ENCODE measurements at regions not wholly inside any gene's neighbourhood (a gene's known extent, or its start where the extent isn't known, plus 50 kb on each side); places are given as distances from the start of the nearest gene placed in this dataset.

DNA sequence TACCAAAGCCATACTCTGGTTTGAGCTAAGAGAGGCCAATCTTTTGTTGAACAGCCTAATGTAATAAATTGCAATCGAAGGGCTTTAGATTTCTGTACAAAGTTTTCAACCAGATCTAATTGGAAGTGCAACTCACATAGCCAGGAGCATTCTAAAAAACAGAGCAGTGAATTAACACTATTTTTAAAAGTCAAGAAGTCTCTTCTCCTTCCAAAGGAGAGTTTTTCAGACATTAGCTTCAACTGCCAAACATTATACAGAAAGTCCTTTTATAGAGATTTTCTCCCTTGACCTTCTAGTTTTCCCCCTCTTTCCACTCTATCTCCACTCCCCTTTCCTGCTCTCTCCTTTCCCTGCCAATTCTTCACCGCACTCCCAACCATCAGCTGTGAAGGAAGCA is 259.6 kb downstream of the NOVA1 start:
- no peaks in the 10 kb centered on the region for H3K4me1 ChIP-seq (ENCODE audit: insufficient read depth)
- no peak overlapping the region for H3K27ac ChIP-seq (ENCODE audit: low read depth)
- no peak overlapping the region for H3K4me3 ChIP-seq (ENCODE audit: low read depth, low read length)
- no peaks in the 10 kb centered on the region for H3K36me3 ChIP-seq (ENCODE audit: insufficient read depth)
- DNase-seq (ENCODE audit: extremely low spot score) = no peak
- 75% methylated on average over 2 of the region's 2 CpGs for WGBS

DNA sequence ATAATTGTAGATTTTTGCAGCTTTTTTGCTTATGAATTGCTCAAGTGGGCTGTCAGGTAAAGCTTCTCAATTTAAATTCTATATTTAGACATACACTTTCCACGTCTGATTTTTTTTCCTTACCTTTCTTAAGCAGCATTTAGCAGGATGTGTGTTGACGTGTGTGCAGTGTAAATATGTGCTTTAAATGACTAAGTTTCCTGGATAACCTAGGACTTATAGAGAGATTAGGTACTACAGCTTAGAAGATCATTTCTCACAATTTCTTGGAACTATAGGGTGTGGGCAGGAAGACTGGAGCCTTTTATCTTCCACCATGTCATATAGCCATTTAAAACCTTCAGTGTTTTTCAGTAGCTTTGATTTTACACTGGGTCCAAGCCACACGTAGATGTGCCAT is 263.5 kb downstream of the NOVA1 start:
- Histone ChIP-seq H3K36me3 (ENCODE audit: insufficient read depth) (no peaks in the 10 kb centered on the region), H3K27ac (ENCODE audit: low read depth) (no peak overlapping the region), H3K4me1 (ENCODE audit: insufficient read depth) (no peaks in the 10 kb centered on the region), H3K4me3 (ENCODE audit: low read depth, low read length) (no peak overlapping the region)
- WGBS = 73% methylated on average over 3 of the region's 3 CpGs
- DNase-seq (ENCODE audit: extremely low spot score) = no peak

DNA sequence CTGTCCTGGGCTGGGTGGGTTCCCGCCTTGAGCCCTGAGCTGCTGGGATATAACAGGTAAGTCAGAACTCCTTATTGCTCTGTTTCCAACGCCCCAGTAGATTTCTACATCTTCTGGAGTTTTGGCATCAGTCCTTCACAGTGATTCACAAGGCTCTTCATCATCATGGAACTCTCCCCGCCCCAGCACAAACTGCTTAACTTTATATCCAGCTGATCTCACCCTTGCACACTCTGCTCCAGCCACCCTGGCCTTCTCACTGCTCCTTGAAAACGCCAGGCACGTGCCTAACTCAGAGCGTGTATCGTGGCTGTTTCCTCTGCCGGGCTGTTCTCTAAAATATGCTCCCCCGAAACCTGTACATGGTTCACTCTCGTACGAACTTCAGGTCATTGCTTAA is 264.9 kb downstream of the NOVA1 start:
- Histone ChIP-seq H3K4me1 (ENCODE audit: insufficient read depth) (no peaks in the 10 kb centered on the region), H3K27ac (ENCODE audit: low read depth) (no peak overlapping the region), H3K4me3 (ENCODE audit: low read depth, low read length) (no peak overlapping the region), H3K36me3 (ENCODE audit: insufficient read depth) (no peaks in the 10 kb centered on the region)
- DNase-seq (ENCODE audit: extremely low spot score) = no peak
- 79% methylated on average over 11 of the region's 11 CpGs for WGBS

DNA sequence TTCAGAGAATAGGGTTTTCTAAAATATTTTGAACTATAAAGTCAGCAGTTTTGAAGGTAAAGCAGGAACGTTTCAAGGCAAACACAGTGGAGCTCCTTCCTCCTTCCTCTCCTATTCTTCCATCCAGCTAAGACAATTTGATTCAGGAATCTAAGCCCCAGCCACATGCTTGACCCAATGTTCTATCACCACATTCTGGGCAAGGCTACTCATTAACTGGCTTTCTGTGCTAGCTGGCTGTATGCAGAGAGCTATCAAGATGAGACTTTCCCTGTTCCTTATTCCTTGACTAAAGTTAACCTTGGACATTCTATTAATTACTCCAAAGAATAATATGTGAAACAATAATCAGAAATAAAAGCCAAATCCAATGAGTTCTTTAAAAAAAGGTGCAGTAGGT is 266.9 kb downstream of the NOVA1 start:
- Histone ChIP-seq H3K4me3 (ENCODE audit: low read depth, low read length) (no peak overlapping the region), H3K36me3 (ENCODE audit: insufficient read depth) (no peaks in the 10 kb centered on the region), H3K4me1 (ENCODE audit: insufficient read depth) (no peaks in the 10 kb centered on the region), H3K27ac (ENCODE audit: low read depth) (no peak overlapping the region)
- 63% methylated on average over 1 of the region's 1 CpG for WGBS
- no peak for DNase-seq (ENCODE audit: extremely low spot score)

DNA sequence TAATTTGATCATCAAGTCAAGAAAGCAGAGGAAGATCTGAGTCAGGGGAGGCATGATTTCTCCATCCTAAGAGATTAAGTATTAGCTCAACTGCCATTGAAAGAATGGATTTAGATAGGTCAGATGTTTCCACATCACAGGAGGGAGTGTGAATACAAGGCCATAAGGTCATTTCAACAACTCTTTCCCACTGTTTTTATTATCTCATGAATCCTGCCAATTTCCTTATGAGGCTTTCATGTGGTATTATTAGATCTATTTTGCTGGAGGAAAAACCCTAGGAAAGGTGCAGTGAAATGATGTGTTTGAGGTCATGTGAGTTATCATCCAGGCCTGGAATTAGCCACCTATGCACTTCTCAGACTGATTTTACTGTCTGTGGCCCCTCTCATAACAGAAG is 269.0 kb downstream of the NOVA1 start:
- no peak for DNase-seq (ENCODE audit: extremely low spot score)
- Histone ChIP-seq H3K36me3 (ENCODE audit: insufficient read depth) (no peaks in the 10 kb centered on the region), H3K4me1 (ENCODE audit: insufficient read depth) (no peaks in the 10 kb centered on the region), H3K27ac (ENCODE audit: low read depth) (no peak overlapping the region), H3K4me3 (ENCODE audit: low read depth, low read length) (no peak overlapping the region)

DNA sequence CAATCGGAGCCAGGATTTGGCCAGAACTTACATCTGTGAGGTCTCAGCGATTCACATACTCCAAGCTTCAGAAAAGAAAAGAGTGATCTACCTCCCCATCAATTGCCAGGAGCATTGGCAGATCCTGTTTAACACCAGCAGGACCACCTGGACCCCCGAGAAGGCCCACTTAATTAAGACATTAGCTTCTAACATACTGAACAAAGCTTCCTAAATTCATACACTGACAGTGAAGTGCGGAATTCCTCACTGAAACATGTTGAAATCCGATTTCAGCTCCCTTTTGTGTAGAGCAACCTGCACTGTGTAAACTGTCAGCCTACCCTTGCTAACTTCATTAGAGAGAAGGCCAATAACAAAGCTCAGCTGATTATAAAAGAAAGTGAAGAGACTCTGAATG is 274.0 kb downstream of the NOVA1 start:
- H3K4me1 ChIP-seq (ENCODE audit: insufficient read depth) = no peaks in the 10 kb centered on the region
- H3K36me3 ChIP-seq (ENCODE audit: insufficient read depth) = no peaks in the 10 kb centered on the region
- WGBS = 29% methylated on average over 5 of the region's 5 CpGs
- no peak overlapping the region for H3K27ac ChIP-seq (ENCODE audit: low read depth)
- H3K4me3 ChIP-seq (ENCODE audit: low read depth, low read length) = no peak overlapping the region
- no peak for DNase-seq (ENCODE audit: extremely low spot score)

DNA sequence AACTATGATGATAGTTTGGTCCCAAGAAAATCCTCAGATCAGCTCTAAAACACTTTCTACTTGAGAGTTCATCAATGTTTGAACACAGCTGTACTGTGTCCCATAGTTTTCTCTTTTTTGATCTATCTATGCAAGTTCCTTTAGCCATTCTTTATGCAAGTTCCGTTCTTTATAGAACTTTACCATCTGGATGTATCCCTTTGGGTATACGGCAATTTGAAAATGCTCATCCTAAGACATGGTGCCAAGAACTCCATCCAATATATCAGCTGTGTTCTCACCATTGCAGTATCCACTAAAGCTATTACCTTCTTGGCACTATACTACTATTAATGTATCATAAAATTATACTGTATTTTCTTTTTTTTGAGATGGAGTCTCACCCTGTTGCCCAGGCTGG is 276.9 kb downstream of the NOVA1 start:
- H3K4me3 ChIP-seq (ENCODE audit: low read depth, low read length) = no peak overlapping the region
- WGBS = 72% methylated on average over 2 of the region's 2 CpGs
- H3K4me1 ChIP-seq (ENCODE audit: insufficient read depth) = no peaks in the 10 kb centered on the region
- DNase-seq (ENCODE audit: extremely low spot score) = no peak
- no peak overlapping the region for H3K27ac ChIP-seq (ENCODE audit: low read depth)
- H3K36me3 ChIP-seq (ENCODE audit: insufficient read depth) = no peaks in the 10 kb centered on the region

DNA sequence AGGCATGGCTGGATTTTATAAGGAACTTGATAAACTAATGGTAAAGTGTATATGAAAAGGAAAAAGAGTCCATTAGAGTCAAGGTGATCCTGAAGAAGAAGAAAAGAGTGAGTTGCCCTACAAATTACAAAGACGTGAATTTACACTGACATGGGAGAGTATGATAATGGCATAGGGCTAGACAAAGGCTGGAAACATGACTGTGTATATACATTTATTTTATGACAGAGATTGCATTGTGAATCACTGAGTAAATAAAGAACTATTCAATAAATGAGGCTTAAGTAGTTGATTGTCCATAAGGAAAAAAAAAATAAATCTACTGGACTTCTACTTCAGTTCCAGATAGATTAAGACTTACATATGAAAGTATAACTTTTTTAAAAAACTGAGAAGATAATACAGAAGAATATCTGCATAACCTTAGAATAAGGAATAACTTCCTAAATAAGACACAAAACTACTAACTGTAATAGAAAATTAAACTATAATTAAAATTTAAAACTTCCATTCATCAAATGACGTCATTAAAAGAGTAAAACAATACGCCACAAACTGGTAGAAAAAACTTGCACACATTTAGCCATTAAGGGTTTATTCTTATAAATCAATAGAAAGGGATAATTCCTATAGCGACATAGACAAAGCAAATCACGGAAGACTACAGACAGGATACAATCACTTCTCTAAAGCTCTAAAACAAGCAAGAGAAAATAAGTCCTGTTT is 278.5 kb downstream of the NOVA1 start:
- no peak for DNase-seq (ENCODE audit: extremely low spot score)
- no peaks in the 10 kb centered on the region for H3K36me3 ChIP-seq (ENCODE audit: insufficient read depth)
- H3K27ac ChIP-seq (ENCODE audit: low read depth) = no peak overlapping the region
- no peaks in the 10 kb centered on the region for H3K4me1 ChIP-seq (ENCODE audit: insufficient read depth)
- no peak overlapping the region for H3K4me3 ChIP-seq (ENCODE audit: low read depth, low read length)
- WGBS = 83% methylated on average over 5 of the region's 5 CpGs

DNA sequence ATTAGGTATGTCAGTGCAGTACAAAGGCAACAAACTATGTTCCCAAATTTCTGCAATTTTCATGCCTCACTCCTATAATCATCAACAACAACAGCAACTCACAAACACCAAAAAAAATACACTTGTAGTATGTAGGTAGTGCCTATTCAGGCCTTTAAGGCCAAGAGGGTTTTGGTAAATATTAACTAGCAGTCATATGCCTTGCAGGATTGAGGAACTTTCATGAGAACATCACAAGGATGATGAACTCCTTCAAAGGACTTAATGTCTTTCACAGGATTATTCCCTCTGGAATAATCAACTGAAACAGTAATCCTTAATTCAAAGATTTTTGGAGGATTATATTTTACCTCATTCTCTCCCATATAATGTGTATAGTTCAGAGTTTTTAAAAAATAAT is 293.8 kb downstream of the NOVA1 start:
- H3K27ac ChIP-seq (ENCODE audit: low read depth) = no peak overlapping the region
- no peaks in the 10 kb centered on the region for H3K4me1 ChIP-seq (ENCODE audit: insufficient read depth)
- H3K36me3 ChIP-seq (ENCODE audit: insufficient read depth) = no peaks in the 10 kb centered on the region
- no peak for DNase-seq (ENCODE audit: extremely low spot score)
- H3K4me3 ChIP-seq (ENCODE audit: low read depth, low read length) = no peak overlapping the region

DNA sequence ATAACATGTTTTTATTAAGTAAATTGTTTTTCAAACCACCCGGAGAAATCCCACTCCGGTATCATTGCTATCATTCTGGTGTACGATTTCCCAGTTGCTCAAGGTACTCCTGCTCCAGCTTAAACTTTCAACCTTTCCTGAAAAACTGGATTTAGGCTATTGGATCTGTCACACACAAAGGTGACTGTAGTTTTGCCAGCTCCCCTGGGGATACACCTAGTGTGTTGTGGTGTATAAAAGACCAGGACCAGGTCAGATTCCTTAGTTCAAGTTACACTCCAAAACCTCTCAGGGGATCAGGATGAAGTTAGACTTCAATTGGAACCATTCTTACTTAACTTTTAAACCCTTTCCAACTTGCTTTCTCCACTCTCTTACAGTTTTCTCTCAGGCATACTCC is 303.9 kb downstream of the NOVA1 start:
- WGBS = 88% methylated on average over 3 of the region's 3 CpGs
- DNase-seq (ENCODE audit: extremely low spot score) = no peak
- no peaks in the 10 kb centered on the region for H3K36me3 ChIP-seq (ENCODE audit: insufficient read depth)
- H3K4me3 ChIP-seq (ENCODE audit: low read depth, low read length) = no peak overlapping the region
- no peak overlapping the region for H3K27ac ChIP-seq (ENCODE audit: low read depth)
- H3K4me1 ChIP-seq (ENCODE audit: insufficient read depth) = no peaks in the 10 kb centered on the region

DNA sequence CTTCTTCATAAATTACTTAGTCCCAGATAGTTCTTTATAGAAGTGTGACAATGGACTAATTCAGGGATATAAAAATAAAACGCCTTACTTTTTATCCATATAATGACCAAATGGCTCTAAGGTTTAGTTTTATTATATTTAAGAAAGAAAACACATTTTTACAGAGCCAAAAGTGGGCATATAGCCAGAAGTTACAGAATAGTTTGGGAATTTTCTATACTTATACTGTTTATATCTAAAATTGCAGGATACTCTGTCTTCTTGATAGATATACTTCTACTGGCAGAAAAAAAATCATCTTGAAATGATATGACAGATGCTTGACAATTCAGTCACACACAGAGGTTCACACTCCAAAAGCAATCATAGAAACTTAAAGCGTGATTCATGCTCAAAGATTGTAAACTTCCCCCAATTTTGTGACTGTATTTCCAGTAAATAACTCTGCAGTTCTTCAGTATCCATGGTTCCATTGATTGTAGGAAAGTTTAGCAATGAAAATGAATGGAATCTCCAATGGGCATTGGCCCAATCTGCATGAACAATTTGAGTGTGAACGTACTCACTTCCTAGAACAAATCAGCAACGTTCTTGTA is 307.8 kb downstream of the NOVA1 start:
- no peaks in the 10 kb centered on the region for H3K4me1 ChIP-seq (ENCODE audit: insufficient read depth)
- WGBS = 62% methylated on average over 4 of the region's 4 CpGs
- H3K36me3 ChIP-seq (ENCODE audit: insufficient read depth) = no peaks in the 10 kb centered on the region
- no peak overlapping the region for H3K27ac ChIP-seq (ENCODE audit: low read depth)
- H3K4me3 ChIP-seq (ENCODE audit: low read depth, low read length) = no peak overlapping the region
- no peak for DNase-seq (ENCODE audit: extremely low spot score)

DNA sequence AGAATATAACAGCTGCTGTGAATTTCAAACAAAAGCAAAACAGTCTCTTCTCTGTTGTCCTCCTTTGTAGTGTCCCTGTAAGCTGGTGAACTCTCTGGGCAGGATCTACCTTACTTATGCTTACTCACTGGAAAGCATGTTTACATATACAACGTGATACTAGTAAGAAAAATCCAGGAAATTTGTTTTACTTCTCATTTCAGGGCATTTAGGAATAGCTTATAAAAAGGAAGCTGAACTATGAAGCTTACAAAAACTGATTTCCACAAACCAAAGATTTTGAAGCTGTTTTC is 311.0 kb downstream of the NOVA1 start:
- 1% methylated on average over 1 of the region's 1 CpG for whole genome bisulfite sequencing
- no peak overlapping the region for H3K4me3 ChIP-seq (ENCODE audit: low read depth, low read length)
- H3K27ac ChIP-seq (ENCODE audit: low read depth) = no peak overlapping the region
- DNase-seq (ENCODE audit: extremely low spot score) = no peak
- H3K4me1 ChIP-seq (ENCODE audit: insufficient read depth) = no peaks in the 10 kb centered on the region
- no peaks in the 10 kb centered on the region for H3K36me3 ChIP-seq (ENCODE audit: insufficient read depth)

DNA sequence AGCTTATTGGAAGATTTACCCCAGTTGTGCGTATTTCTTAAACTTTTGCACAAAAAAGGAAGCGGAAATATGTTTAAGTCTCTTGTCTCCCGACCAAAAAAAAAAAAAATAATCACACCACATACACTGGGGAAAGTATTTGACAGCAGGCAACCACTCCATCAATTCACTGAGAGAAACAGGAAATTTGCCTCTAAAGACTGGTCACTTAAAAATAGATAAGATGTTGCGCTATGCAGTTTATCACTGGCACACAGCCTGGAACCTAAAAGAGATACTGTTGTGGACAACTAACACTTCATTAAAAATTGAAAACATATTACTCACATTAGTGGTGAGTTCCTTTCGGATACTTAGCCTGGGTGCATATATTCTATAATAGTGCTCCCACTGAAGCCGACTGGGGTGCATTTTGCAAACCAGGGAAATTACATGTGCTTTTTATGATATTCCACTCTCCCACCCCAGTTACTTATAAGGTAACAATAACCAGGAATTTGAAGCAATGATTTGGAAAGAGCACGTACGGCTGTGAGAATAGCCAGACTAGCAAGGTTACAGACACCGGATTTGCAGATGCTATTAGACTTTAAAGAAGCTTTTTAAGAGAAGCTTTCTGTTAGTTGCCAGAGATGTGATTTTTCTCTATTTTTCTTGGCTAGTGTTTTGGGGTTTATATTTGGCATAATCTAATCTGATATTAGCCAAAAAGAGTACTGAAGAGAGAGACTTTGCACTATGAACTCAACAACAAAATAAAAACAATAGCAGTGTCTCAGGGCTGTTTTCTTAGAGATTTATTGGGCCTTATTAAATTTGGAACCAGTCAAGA is 311.5 kb downstream of the NOVA1 start:
- WGBS = 18% methylated on average over 9 of the region's 9 CpGs
- peak; percentile 26 for DNase-seq (ENCODE audit: extremely low spot score)
- Histone ChIP-seq H3K4me1 (ENCODE audit: insufficient read depth) (no peaks in the 10 kb centered on the region), H3K4me3 (ENCODE audit: low read depth, low read length) (no peak overlapping the region), H3K36me3 (ENCODE audit: insufficient read depth) (no peaks in the 10 kb centered on the region), H3K27ac (ENCODE audit: low read depth) (no peak overlapping the region)

DNA sequence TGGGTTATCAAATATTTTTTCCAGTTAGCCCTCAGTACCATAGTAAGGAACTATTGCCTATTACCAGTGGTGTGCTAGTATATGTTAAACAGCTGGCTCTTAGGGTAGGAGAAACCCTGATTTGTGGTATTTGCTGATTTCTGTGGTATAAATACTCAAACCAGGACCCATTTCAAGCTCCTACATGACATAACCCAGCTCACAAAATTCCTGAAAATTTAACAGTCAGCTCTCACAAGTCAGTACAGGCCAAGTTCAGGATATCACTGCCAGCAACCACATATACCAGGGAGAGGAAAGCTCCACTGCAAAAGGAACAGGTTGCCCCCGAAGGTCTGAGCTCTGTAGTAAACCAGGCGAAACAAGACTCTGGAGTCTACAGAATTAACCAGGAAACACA is 315.3 kb downstream of the NOVA1 start:
- no peak overlapping the region for H3K27ac ChIP-seq (ENCODE audit: low read depth)
- no peaks in the 10 kb centered on the region for H3K36me3 ChIP-seq (ENCODE audit: insufficient read depth)
- no peak for DNase-seq (ENCODE audit: extremely low spot score)
- 74% methylated on average over 2 of the region's 2 CpGs for WGBS
- no peaks in the 10 kb centered on the region for H3K4me1 ChIP-seq (ENCODE audit: insufficient read depth)
- H3K4me3 ChIP-seq (ENCODE audit: low read depth, low read length) = no peak overlapping the region
